CD14-positive monocyte (primary cell): ENCODE measurements at regions not wholly inside any gene's neighbourhood (a gene's known extent, or its start where the extent isn't known, plus 50 kb on each side); places are given as distances from the start of the nearest gene placed in this dataset.

ENCODE experiments used
- DNase-seq, 3 donors: peaks; one replicate each; pipeline ENCODE4 v3.0.0-alpha.2; 2011 to 2022
- H2AFZ ChIP-seq: 2 replicates; pipeline ENCODE4 v1.6.0; 2012; ENCODE audit warnings: mild to moderate bottlenecking, low read depth, low read length, inconsistent platforms; ENCODE audit not compliant: insufficient read depth, poor library complexity, severe bottlenecking
- H3K27ac ChIP-seq, 2 donors: 1 replicate in 1 of 2; 2 replicates in 1 of 2; pipeline ENCODE4 v1.5.1; 2012 to 2013; ENCODE audit warnings: low read length in 2 of 2, control low read depth in 1 of 2, inconsistent platforms in 1 of 2, low read depth in 1 of 2, mild to moderate bottlenecking in 1 of 2
- H3K27me3 ChIP-seq, 2 donors: one replicate each; pipeline versions ENCODE4 v1.6.0 to v1.6.1; 2011 to 2013; ENCODE audit warnings: low read length in 2 of 2; ENCODE audit not compliant: control insufficient read depth in 2 of 2, insufficient read depth in 2 of 2
- H3K36me3 ChIP-seq, 2 donors: replicated peaks in 1 of 2; 1 replicate in 1 of 2; 2 replicates in 1 of 2; pipeline versions ENCODE4 v1.5.1 to v1.6.1; 2012 to 2013; ENCODE audit warnings: low read length in 2 of 2, control low read depth in 1 of 2, inconsistent platforms in 1 of 2, mild to moderate bottlenecking in 1 of 2; ENCODE audit not compliant: insufficient read depth in 2 of 2, control insufficient read depth in 1 of 2
- H3K4me1 ChIP-seq, 2 donors: 1 replicate in 1 of 2; 2 replicates in 1 of 2; pipeline versions ENCODE4 v1.5.1 to v1.6.1; 2012 to 2013; ENCODE audit warnings: low read length in 2 of 2, control low read depth in 1 of 2, inconsistent platforms in 1 of 2, mild to moderate bottlenecking in 1 of 2, moderate library complexity in 1 of 2; ENCODE audit not compliant: insufficient read depth in 2 of 2, control insufficient read depth in 1 of 2
- H3K4me2 ChIP-seq: replicated peaks from 2 replicates; pipeline ENCODE3; 2012; ENCODE audit warnings: low read length, moderate library complexity, mild to moderate bottlenecking; ENCODE audit not compliant: poor library complexity, severe bottlenecking; ENCODE audit errors: extremely low read depth
- H3K4me3 ChIP-seq, 3 experiments: fragments of 200-600 bp in 1 of 3; sonication (generic) in 1 of 3; replicated peaks in 1 of 3; 1 replicate in 2 of 3; 2 replicates in 1 of 3; pipeline ENCODE4 v1.5.1; 2011 to 2013; ENCODE audit warnings: low read length in 3 of 3, mild to moderate bottlenecking in 3 of 3, control low read depth in 2 of 3, low read depth in 2 of 3, inconsistent platforms in 1 of 3, moderate library complexity in 1 of 3
- H3K79me2 ChIP-seq: 2 replicates; pipeline ENCODE4 v1.6.0; 2012; ENCODE audit warnings: mild to moderate bottlenecking, control low read depth, inconsistent platforms, low read length, moderate library complexity; ENCODE audit not compliant: insufficient read depth
- H3K9ac ChIP-seq: 2 replicates; pipeline ENCODE4 v1.6.0; 2017; ENCODE audit warnings: low read length, mild to moderate bottlenecking; ENCODE audit not compliant: insufficient read depth, poor library complexity, severe bottlenecking
- H3K9me3 ChIP-seq, 2 donors: replicated peaks in 1 of 2; 1 replicate in 1 of 2; 2 replicates in 1 of 2; pipeline versions ENCODE4 v1.5.1 to v1.6.1; 2012 to 2013; ENCODE audit warnings: low read length in 2 of 2, control low read depth in 1 of 2; ENCODE audit not compliant: control insufficient read depth in 1 of 2, insufficient read depth in 1 of 2
- H4K20me1 ChIP-seq: 2 replicates; pipeline ENCODE4 v1.6.0; 2012; ENCODE audit warnings: mild to moderate bottlenecking, low read length, control low read depth, moderate library complexity; ENCODE audit not compliant: insufficient read depth
- H3K27ac Mint-ChIP-seq, 7 donors: one replicate each; pipeline ENCODE4 v1.8.0; 2020; ENCODE audit warnings: mild to moderate bottlenecking in 7 of 7, mixed read lengths in 7 of 7, moderate library complexity in 6 of 7, inconsistent platforms in 2 of 7
- H3K27me3 Mint-ChIP-seq, 3 donors: one replicate each; pipeline ENCODE4 v1.8.0; 2021 to 2022; ENCODE audit warnings: low read depth in 3 of 3, mild to moderate bottlenecking in 3 of 3, mixed read lengths in 3 of 3, moderate library complexity in 3 of 3, inconsistent platforms in 1 of 3
- H3K36me3 Mint-ChIP-seq, 2 donors: one replicate each; pipeline ENCODE4 v1.8.0; 2020; ENCODE audit warnings: mixed read lengths in 2 of 2, inconsistent platforms in 1 of 2, mild to moderate bottlenecking in 1 of 2
- H3K4me1 Mint-ChIP-seq: one replicate; pipeline ENCODE4 v1.8.0; 2020; ENCODE audit warnings: mild to moderate bottlenecking, mixed read lengths
- H3K4me3 Mint-ChIP-seq, 2 donors: one replicate each; pipeline ENCODE4 v1.8.0; 2020; ENCODE audit warnings: mild to moderate bottlenecking in 2 of 2, mixed read lengths in 2 of 2, moderate library complexity in 1 of 2
- H3K9me3 Mint-ChIP-seq, 7 donors: one replicate each; pipeline ENCODE4 v1.8.0; 2020 to 2022; ENCODE audit warnings: mixed read lengths in 7 of 7, mild to moderate bottlenecking in 6 of 7, moderate library complexity in 6 of 7, inconsistent platforms in 2 of 7
- WGBS: methylation state at CpG from one replicate; pipeline ENCODE4 v1.1.5; 2013; ENCODE audit warnings: missing lambda C conversion rate; ENCODE audit not compliant: insufficient coverage; 5-methylcytosine and 5-hydroxymethylcytosine counted together
- intact Hi-C, 2 donors: fragments of 100-400 bp; cut with micrococcal nuclease; formaldehyde crosslinking; loops; one replicate each; pipeline versions ENCODE4 v1.15.0 to v1.15.1; 2023
- TF ChIP-seq, protein P1 (sequence below): fragments of 200-600 bp; IDR thresholded peaks from one replicate; pipeline ENCODE4 v1.8.0; 2022; ENCODE audit warnings: antibody characterized with exemption, mild to moderate bottlenecking

DNA sequence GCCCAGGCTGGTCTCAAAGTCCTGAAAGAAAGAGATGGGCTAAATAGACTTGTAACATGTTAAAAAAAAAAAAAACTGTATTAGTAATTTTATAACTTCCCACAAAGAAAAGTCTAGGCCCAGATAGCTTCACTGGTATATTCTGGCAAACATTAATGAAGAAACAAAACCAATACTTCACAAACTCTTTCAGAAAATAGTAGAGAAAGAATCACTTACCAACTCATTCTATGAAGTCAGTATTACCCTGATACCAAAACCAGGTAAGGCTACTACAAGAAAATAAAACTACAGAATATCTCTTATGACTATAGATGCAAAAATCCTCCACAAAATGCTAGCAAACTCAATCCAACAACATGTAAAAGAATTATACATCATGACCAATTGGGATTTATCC is 59.9 kb upstream of the ODC1 start:
- H3K79me2 ChIP-seq: no peaks in the 10 kb centered on the region
- Mint-ChIP-seq H3K4me3 (no peak overlapping the region), H3K9me3 (peaks cover 0 to 2% (median 0%) of the 10 kb centered on the region in 7 donors), H3K27me3 (peaks cover 10 to 14% (median 13%) of the 10 kb centered on the region in 3 donors), H3K36me3 (no peaks in the 10 kb centered on the region), H3K4me1 (no peaks in the 10 kb centered on the region), H3K27ac (no peak overlapping the region)
- no peaks in the 10 kb centered on the region for H3K27me3 ChIP-seq
- no peaks in the 10 kb centered on the region for H3K4me1 ChIP-seq
- H4K20me1 ChIP-seq: no peaks in the 10 kb centered on the region
- no peak overlapping the region for H3K27ac ChIP-seq
- H3K9ac ChIP-seq: no peak overlapping the region
- DNase-seq: no peak
- H3K9me3 ChIP-seq: no peaks in the 10 kb centered on the region
- H2AFZ ChIP-seq: no peak overlapping the region
- TF ChIP-seq, protein P1, sequence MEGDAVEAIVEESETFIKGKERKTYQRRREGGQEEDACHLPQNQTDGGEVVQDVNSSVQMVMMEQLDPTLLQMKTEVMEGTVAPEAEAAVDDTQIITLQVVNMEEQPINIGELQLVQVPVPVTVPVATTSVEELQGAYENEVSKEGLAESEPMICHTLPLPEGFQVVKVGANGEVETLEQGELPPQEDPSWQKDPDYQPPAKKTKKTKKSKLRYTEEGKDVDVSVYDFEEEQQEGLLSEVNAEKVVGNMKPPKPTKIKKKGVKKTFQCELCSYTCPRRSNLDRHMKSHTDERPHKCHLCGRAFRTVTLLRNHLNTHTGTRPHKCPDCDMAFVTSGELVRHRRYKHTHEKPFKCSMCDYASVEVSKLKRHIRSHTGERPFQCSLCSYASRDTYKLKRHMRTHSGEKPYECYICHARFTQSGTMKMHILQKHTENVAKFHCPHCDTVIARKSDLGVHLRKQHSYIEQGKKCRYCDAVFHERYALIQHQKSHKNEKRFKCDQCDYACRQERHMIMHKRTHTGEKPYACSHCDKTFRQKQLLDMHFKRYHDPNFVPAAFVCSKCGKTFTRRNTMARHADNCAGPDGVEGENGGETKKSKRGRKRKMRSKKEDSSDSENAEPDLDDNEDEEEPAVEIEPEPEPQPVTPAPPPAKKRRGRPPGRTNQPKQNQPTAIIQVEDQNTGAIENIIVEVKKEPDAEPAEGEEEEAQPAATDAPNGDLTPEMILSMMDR: no peak
- H3K4me2 ChIP-seq: no peak overlapping the region
- H3K36me3 ChIP-seq: no peaks in the 10 kb centered on the region
- intact Hi-C loops: no loop called here
- no peak overlapping the region for H3K4me3 ChIP-seq

DNA sequence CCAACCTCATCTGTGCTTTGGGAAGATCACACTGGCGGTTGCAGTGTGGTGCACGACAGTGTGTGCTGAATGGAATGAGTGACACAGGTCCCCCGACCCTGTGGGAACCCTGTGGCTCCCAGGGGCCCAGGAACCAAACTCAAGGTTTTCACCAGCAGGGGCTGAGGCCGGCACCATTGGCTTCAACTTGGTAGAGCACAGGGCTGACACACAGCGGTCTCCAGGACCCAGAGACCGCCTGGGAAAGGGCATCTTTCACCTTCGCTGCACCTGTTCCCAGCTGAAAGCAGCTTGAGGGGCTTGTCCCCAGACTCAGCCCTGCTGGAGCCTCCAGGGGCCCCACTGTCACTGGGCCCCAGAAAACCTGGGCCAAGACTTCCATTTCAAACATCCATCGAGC is 59.0 kb upstream of the ODC1 start:
- Histone ChIP-seq H3K27me3 (no peaks in the 10 kb centered on the region), H3K36me3 (no peaks in the 10 kb centered on the region), H3K4me1 (no peaks in the 10 kb centered on the region), H3K9ac (no peak overlapping the region), H3K79me2 (no peaks in the 10 kb centered on the region), H4K20me1 (no peaks in the 10 kb centered on the region), H3K4me2 (no peak overlapping the region), H3K4me3 (no peak overlapping the region), H3K9me3 (no peaks in the 10 kb centered on the region), H2AFZ (no peak overlapping the region), H3K27ac (no peak overlapping the region)
- H3K4me3 Mint-ChIP-seq: no peak overlapping the region
- H3K4me1 Mint-ChIP-seq: no peaks in the 10 kb centered on the region
- 94% methylated on average over 7 of the region's 8 CpGs for WGBS
- peaks cover 9 to 16% (median 15%) of the 10 kb centered on the region in 3 donors for H3K27me3 Mint-ChIP-seq
- no peak for DNase-seq
- H3K36me3 Mint-ChIP-seq: no peaks in the 10 kb centered on the region
- H3K9me3 Mint-ChIP-seq: peaks cover 0 to 2% (median 0%) of the 10 kb centered on the region in 7 donors
- TF ChIP-seq, protein P1: no peak
- intact Hi-C loops: no loop called here
- no peak overlapping the region for H3K27ac Mint-ChIP-seq
